ENCODE measurements at regions not wholly inside any gene's neighbourhood (a gene's known extent, or its start where the extent isn't known, plus 50 kb on each side); places are given as distances from the start of the nearest gene placed in this dataset.

DNA sequence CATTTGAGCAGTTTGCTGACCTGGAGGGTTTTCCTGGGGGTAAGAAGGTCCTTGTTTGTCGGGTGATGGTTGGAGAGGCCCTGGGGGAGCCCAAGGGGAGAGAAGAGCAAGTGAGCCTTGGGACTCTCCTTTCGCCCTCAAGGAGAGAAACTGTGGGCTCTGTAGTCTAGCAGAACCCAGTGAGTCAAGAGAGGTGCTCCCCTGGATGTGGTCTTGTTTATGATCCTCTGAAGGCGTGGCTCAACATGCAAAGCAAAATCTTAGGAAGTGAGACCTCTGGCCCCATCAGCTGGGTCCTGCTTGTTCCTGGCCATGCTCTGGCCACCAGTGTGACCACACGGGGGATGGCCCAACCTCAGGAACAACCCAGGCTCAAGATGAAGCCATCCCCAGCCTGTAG is 66.5 kb upstream of the ALX4 start:
- TF ChIP-seq, protein P1, sequence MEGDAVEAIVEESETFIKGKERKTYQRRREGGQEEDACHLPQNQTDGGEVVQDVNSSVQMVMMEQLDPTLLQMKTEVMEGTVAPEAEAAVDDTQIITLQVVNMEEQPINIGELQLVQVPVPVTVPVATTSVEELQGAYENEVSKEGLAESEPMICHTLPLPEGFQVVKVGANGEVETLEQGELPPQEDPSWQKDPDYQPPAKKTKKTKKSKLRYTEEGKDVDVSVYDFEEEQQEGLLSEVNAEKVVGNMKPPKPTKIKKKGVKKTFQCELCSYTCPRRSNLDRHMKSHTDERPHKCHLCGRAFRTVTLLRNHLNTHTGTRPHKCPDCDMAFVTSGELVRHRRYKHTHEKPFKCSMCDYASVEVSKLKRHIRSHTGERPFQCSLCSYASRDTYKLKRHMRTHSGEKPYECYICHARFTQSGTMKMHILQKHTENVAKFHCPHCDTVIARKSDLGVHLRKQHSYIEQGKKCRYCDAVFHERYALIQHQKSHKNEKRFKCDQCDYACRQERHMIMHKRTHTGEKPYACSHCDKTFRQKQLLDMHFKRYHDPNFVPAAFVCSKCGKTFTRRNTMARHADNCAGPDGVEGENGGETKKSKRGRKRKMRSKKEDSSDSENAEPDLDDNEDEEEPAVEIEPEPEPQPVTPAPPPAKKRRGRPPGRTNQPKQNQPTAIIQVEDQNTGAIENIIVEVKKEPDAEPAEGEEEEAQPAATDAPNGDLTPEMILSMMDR (IDR thresholded peaks at IDR 0.05; ENCODE audit: low read depth, low read length) = no peak
- no peak for TF ChIP-seq EZH2phosphoT487 (IDR thresholded peaks at IDR 0.05; ENCODE audit: low read depth)

Measured in OCI-LY3 (cell line).